BJ (cell line): ENCODE measurements at regions not wholly inside any gene's neighbourhood (a gene's known extent, or its start where the extent isn't known, plus 50 kb on each side); places are given as distances from the start of the nearest gene placed in this dataset.
"Not testable (repeated sequence)": the region's sequence is repeated elsewhere in the genome, so short reads cannot be mapped to it uniquely, and the experiment has no call there.

Experiments
- CTCF ChIA-PET: fragments of 350-600 bp; formaldehyde crosslinking; extraction: SDS; loops from one replicate; lab custom pipeline; 2021; ENCODE audit warnings: antibody characterized with exemption, inconsistent platforms; lab: Yijun Ruan, JAX
- POLR2A ChIA-PET: fragments of 300-600 bp; sonication (Branson Sonifier 250); formaldehyde crosslinking; extraction: SDS; loops from one replicate; lab custom pipeline; 2021; ENCODE audit warnings: antibody characterized with exemption; lab: Charles Lee
- DNase-seq: peaks from one replicate; pipeline ENCODE4 v3.0.0-alpha.2; 2011; ENCODE audit warnings: low read depth
- H3K27me3 ChIP-seq: 2 replicates; pipeline ENCODE4 v1.6.0; 2011; ENCODE audit warnings: low read length; ENCODE audit not compliant: control insufficient read depth, insufficient read depth
- H3K36me3 ChIP-seq: 2 replicates; pipeline ENCODE4 v1.5.1; 2011; ENCODE audit warnings: low read length; ENCODE audit not compliant: control insufficient read depth, insufficient read depth
- H3K4me3 ChIP-seq: 2 replicates; pipeline ENCODE4 v1.5.1; 2011; ENCODE audit warnings: low read depth, mild to moderate bottlenecking, control low read depth, low read length
- TF ChIP-seq, protein P1 (sequence below): IDR thresholded peaks from 2 replicates; pipeline ENCODE4 v1.5.1; 2011; ENCODE audit warnings: low read depth, mild to moderate bottlenecking, control low read depth, inconsistent platforms, low read length, moderate library complexity; ENCODE audit not compliant: insufficient read depth

DNA sequence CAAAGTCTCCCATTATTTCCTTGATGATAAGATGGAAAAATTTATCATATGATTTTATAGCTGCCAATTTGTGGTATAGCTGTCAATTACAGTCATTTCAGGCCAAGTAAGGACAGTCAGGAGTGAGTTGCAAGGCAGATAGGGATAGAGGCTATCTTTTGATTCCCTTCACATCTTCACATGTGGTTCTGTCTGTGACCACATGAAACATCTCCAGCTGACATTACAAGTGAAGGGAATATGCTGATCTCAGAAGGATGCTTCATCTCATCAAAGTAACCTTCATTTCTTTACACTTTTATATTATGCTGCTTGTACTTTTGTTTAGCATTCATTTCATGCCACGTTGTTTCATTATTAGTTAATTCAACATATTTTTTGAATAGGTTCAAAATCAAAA, 136.9 kb upstream of the CFAP20DC start:
- POLR2A ChIA-PET, result no interaction called here
- CTCF ChIA-PET, result no interaction called here
- Histone ChIP-seq H3K36me3 (no peaks in the 10 kb centered on the region), H3K4me3 (no peak overlapping the region), H3K27me3 (no peaks in the 10 kb centered on the region)
- DNase-seq, result no peak
- TF ChIP-seq, protein P1, sequence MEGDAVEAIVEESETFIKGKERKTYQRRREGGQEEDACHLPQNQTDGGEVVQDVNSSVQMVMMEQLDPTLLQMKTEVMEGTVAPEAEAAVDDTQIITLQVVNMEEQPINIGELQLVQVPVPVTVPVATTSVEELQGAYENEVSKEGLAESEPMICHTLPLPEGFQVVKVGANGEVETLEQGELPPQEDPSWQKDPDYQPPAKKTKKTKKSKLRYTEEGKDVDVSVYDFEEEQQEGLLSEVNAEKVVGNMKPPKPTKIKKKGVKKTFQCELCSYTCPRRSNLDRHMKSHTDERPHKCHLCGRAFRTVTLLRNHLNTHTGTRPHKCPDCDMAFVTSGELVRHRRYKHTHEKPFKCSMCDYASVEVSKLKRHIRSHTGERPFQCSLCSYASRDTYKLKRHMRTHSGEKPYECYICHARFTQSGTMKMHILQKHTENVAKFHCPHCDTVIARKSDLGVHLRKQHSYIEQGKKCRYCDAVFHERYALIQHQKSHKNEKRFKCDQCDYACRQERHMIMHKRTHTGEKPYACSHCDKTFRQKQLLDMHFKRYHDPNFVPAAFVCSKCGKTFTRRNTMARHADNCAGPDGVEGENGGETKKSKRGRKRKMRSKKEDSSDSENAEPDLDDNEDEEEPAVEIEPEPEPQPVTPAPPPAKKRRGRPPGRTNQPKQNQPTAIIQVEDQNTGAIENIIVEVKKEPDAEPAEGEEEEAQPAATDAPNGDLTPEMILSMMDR, result no peak

- DNase-seq, result peak; percentile 9
- CTCF ChIA-PET, result interaction anchor here (1.5 kb wide), 1 partner anchor 626 kb away, joined by 3 read pairs; no protein-coding TSS in a partner anchor
Observed at GRCh38 chr3:59185591-59186369, 136.0 kb upstream of the CFAP20DC start.

GRCh38 chr3:59180006-59180405, 130.2 kb upstream of the CFAP20DC start:
- TF ChIP-seq, protein P1, result no peak
- ChIA-PET POLR2A (no interaction called here), CTCF (no interaction called here)
- Histone ChIP-seq H3K4me3 (no peak overlapping the region), H3K36me3 (no peaks in the 10 kb centered on the region), H3K27me3 (no peaks in the 10 kb centered on the region)
- DNase-seq, result no peak

More at GRCh38 chr3:59185591-59186369, 136.0 kb upstream of the CFAP20DC start:
- Histone ChIP-seq H3K36me3 (no peaks in the 10 kb centered on the region), H3K4me3 (no peak overlapping the region), H3K27me3 (no peaks in the 10 kb centered on the region)
- POLR2A ChIA-PET, result no interaction called here
- TF ChIP-seq, protein P1, result no peak

- ChIA-PET CTCF (no interaction called here), POLR2A (no interaction called here)
- H3K27me3 ChIP-seq, result no peaks in the 10 kb centered on the region
- H3K4me3 ChIP-seq, result no peak overlapping the region
- no peaks in the 10 kb centered on the region for H3K36me3 ChIP-seq
- TF ChIP-seq, protein P1, result no peak
- DNase-seq, result no peak
Observed at GRCh38 chr3:59178698-59179097, 128.9 kb upstream of the CFAP20DC start.

DNA sequence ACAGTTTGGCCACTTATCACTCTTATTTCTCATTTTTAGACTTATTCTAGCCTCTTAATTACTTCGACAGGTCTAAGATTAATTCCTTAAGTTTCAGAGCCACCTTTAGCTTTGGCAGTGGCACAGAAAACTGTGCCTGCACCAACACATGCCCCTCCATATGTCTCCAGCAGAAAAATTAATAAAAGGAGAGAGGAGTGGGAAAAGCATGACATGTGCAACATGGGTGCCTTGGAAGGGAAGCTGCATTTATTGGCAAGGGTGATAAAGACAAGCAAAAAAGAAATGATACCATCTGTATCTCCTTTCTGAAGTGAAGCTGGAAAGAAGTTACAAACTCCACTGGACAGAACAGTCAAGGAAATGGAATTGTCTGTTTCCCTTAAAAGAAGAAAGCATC, 121.7 kb upstream of the CFAP20DC start:
- CTCF ChIA-PET, result no interaction called here
- Histone ChIP-seq H3K4me3 (no peak overlapping the region), H3K36me3 (no peaks in the 10 kb centered on the region), H3K27me3 (no peaks in the 10 kb centered on the region)
- TF ChIP-seq, protein P1, result no peak
- no peak for DNase-seq
- POLR2A ChIA-PET, result no interaction called here

DNA sequence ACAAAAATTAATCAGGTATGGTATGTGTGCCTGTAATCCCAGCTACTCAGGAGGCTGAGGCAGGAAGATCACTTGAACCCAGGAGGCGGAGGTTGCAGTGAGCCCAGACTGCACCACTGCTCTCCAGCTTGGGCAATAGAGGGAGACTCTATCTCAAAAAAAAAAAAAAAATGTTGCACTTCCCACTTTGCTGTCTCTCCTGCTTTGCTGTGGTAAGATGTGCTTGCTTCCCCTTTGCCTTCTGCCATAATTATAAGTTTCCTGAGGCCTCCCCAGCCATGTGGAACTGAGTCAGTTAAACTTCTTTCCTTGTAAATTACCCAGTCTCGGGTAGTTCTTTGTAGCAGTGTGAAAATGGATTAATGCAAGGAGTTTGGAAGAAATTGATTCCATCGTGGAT, 120.3 kb upstream of the CFAP20DC start:
- H3K36me3 ChIP-seq, DNase-seq, H3K27me3 ChIP-seq, POLR2A ChIA-PET, H3K4me3 ChIP-seq, CTCF ChIA-PET: not testable (repeated sequence)
